DMS53 (cell line): ENCODE measurements at regions not wholly inside any gene's neighbourhood (a gene's known extent, or its start where the extent isn't known, plus 50 kb on each side); places are given as distances from the start of the nearest gene placed in this dataset.

ENCODE experiments used
- DNase-seq: peaks from one replicate; lab custom pipeline; 2025; lab: John Stamatoyannopoulos, UW

DNA sequence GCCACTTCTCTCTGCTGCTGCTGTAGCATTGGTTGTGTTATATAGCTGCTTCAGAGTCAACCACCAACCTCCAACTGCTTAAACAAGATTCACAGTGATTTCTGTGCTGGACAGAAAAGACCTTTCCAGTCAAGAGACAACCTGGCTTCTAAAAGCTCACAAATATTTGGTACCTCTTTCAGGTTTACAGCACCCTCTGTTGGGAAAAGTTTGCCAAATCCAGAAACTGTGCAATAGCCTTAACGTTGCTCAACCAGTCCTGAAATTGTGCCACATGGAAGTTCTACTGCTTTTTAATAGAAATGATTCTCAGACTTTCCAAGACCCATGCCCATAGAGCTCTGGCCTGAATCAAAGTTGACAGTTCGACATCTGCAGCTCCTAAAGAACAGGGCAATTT, 842.1 kb upstream of the HTR2C start:
- DNase-seq: peak; percentile 57

DNA sequence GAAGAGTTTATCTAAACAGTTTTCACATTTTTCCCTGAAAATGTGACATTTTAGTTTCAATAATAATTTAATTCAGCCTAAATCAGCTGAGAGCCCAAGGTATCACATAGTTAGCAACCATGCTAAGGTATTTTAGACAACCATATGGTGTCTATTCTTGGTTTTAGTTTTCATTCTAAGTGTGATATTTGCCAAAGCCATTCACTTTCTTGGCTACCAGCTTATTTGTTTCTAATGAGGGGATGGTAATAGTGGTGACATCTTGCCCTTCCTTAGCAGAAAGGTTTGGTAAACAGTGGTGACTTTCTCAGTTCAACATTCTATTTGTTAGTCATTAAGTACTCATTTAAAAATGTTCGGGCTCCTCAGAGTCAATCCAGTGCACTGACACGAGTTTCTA, 854.9 kb upstream of the HTR2C start:
- DNase-seq: no peak

DNA sequence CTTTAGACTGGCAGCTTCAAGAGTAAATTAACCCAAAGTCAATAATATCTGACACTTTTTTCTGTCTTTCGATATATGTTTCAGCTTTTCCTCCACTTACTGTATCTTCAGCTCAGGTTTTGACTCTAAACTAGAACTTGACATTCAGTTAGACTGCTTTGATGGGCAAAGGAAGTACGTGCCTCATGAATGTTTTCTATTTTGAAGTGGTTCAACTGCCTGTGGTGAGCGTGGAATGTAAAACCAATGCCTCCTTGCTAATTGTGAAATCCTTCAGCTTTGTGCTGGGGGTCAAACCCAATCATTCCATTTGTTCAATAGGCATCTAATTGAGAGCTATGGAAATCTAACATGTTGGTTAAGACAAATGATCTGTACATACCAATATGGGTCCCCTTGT, 857.0 kb upstream of the HTR2C start:
- no peak for DNase-seq

DNA sequence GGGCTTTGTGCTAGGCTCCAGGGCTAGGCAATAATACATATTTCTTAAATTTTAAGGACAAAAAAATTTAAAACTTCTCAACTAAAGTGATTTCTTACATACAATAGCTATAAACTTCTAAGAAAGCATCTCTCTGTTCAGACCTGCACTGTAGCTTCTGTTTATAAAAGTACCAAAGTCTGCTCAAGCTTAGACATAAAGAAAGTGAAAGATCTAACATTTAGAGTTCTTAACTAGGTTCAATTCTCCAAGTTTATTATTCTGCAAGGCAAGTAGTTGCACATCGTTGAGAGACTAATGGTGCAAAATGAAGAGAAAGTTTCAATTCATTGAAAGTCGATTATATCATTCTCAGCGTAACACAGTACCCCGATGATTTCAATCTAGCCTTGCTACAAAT, 857.4 kb upstream of the HTR2C start:
- no peak for DNase-seq

- DNase-seq: no peak
Measured at GRCh38 chrX:113726009-113726408, 857.9 kb upstream of the HTR2C start.

DNA sequence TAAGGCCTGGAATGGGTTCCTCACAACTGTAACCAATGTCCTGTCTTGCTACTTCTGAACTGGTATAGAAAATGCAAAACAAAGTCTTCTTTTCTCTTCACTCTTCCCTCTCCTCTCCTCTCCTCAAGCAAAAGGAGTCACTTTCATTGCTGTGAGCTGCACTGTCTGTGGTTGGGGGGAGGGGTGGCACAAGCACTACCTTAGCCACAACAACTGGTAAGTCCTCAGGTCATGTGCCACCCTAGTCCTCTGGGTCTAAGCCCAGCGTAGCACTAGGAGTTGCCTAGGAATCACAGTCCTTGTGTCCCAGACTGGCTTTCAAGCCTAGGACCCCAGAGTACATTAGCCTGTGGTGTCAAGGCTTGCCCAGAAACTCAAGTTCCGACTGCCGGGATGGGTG, 859.3 kb upstream of the AMOT start:
- no peak for DNase-seq

- DNase-seq: no peak
Measured at GRCh38 chrX:113675278-113675677, 834.6 kb upstream of the AMOT start.

- DNase-seq: no peak
Measured at GRCh38 chrX:113651306-113651705, 810.7 kb upstream of the AMOT start.

DNA sequence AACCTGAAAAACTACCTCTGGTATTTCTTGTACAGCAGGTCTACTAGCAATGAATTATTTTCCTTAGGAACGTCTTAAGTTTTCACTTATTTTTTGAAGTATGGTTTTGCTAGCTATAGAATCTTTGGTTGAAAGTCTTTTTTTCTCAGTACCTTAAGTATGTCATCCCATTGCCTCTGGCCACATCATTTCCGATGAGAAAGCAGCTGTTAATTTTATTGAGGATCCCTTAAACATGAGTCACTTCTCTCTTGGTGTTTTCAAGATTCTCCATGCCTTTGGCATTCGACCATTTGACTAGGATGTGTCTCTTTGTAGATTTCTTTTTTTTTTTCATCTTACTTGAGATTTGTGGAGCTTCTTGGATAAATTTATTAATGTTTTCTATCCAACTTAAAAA, 803.8 kb upstream of the AMOT start:
- no peak for DNase-seq

DNA sequence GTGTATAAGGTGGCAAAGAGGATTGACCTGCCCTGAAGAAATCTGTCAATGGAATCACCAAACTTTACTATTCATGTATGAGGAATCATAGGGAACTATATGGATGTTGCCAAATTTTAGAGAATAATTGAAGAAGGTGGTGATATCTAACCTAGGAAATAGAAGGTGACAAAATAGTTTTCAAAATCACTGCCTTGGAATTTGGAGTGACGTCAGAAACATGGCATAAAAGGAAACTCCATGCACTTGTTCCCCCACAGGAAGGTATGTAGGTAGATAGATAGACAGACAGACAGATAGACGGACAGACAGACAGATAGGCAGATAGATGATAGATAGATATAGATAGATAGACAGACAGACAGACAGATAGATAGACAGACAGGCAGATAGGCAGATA, 793.9 kb upstream of the AMOT start:
- DNase-seq: no peak

DNA sequence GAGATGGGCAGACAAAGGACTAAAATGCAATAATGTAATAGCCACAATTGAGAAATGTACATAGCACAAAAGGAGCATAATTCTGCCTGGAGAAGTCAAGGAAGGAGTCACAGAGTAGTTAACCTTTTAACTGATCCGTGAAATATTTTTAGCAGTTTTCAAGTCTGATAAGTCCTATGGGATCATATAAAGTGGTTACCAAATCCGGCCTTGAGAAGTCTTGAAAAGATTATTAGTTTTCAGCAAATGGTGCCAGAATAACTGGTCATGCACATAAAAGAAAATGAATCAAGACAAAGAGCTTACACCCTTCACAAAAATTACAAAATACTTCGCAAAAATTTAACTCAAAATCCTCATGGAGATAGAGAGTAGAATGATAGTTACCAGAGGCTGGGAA, 788.7 kb upstream of the AMOT start:
- no peak for DNase-seq

GRCh38 chrX:113594123-113594841, 753.7 kb upstream of the AMOT start:
- no peak for DNase-seq

GRCh38 chrX:113586281-113586898, 745.8 kb upstream of the AMOT start:
- DNase-seq: no peak

GRCh38 chrX:113580486-113580885, 739.9 kb upstream of the AMOT start:
- no peak for DNase-seq

GRCh38 chrX:113558576-113558975, 717.9 kb upstream of the AMOT start:
- no peak for DNase-seq

DNA sequence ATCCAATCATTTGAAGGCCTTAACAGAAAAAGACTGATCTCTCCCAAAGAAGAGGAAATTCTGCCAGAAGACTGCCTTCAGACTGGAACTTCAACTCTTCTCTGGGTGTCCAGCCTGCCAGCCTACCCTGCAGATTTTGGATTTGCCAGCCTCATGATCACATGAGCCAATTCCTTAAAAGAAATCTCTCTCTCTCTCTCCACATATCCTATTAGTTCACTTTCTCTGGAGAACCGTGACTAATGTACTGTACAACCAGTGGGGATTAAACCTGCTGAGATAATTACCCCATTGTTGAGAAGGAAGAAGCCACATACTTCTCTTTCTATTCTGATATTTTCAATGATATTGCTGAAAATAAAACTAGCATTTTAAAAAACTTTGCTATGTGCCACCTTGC, 711.3 kb upstream of the AMOT start:
- DNase-seq: no peak

DNA sequence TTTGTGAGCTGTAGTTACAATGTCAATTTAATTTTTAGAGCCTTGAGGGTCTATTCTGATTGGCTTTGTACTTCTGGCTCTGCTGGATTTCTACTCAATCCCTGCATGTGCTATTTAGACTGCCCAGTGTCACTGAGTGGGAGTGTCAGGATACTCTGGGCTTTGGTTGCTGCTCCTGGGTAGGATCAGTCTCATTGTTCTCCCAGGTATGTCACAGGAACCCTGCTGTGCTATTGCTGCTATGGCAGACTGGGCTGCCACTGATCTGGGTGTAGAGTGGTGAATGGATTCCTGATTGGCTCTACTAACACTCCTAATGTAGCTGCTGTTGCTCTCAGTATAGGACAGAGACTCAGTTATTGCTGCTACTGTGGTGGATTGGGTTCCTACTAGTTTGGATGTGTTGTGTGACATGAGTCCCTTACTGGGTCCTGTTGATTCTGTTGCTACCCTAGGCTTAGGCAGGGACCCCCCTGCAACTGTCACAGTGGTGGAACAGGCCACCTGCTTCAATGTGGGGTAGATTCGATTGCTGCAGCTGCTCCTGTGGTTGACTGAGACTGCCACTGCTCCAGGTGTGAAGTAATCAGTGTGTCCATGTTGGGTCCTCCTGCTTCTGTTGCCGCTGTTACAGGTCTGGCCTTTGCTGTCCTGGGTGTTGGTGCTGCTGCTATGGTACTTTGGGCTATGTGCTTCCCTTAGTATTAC, 707.8 kb upstream of the AMOT start:
- no peak for DNase-seq

DNA sequence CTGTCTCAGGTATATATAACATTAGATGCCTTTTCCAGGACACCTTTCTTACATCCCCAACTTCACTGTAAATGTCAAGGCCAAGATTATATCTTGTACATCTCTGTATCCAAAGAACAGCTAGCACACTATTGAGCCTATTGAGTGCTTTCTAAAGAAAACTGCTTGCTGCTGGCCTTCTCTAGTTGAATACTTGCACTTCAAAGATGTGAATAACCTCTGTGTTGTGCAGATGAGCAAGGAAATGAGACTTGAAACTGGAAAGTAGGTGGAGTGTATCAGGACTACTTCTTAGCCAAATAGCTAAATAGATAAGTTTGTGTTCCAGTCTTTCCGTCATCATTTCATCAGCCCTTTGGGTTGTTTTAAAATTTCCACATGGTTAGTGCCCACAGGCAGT, 704.4 kb upstream of the AMOT start:
- DNase-seq: no peak

DNA sequence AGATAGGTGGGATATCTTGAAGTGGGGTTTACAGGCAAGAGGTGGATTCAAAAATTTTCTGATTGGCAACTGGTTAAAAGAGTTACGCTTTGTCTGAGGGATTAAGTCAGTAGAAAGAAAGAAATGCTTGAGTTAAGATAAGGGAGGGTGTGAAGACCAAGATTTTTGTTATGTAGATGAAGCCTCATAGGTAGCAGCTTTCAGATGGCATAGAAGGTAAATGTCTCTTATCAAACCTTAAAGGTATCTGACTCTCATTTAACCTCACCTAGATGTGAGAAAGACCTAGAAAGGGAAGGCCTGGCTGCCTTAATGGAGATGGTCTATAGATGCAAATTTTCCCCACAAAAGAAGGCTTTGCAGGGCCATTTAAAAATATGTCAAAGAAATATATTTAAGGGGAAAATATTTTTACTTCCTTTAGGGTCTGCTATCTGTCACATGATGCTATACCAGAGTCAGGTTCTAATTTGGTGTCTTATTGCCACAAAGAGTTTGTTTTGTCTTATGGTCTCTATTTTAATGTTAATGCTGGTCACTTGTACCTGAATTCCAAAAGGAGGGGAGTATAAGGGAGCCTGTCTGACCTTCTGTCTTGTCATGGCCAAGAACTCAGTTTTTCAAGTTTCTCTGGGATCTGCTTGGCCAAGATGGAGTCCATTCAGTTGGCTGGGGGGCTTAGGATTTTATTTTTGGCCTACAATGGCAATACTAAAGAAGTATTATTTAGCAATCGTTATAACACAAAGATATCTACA, 699.1 kb upstream of the AMOT start:
- DNase-seq: no peak

GRCh38 chrX:113529426-113530013, 688.9 kb upstream of the AMOT start:
- DNase-seq: no peak

DNA sequence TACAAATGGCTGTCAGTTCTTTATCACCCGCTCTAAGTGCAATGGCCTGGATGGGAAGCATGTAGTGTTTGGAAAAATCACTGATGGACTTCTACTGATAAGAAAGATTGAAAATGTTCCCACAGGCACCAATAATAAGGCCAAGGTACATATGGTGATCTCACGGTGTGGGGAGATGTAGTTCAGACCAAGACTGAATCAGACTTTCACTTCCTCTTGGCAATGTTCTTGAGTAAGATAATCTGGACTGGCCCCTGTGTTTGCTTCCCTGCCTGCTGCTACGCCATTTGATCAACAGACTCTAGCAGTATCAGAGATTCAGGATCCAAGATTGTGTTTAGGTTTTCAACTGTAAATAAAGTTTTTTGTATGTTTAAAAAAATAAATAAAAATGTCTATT, 682.2 kb upstream of the AMOT start:
- no peak for DNase-seq

- no peak for DNase-seq
Measured at GRCh38 chrX:113514906-113515305, 674.3 kb upstream of the AMOT start.
